ENCODE measurements at regions not wholly inside any gene's neighbourhood (a gene's known extent, or its start where the extent isn't known, plus 50 kb on each side); places are given as distances from the start of the nearest gene placed in this dataset.
A peak's percentile ranks its signal among the peaks of the same experiment; 100 is the strongest.

- POLR2A ChIA-PET (ENCODE audit: unreplicated experiment) = no interaction called here
- Histone ChIP-seq H3K9me3 (ENCODE audit: insufficient read depth, low read depth) (no peaks in the 10 kb centered on the region), H2AFZ (no peak overlapping the region), H3K27ac (no peak overlapping the region), H3F3A (ENCODE audit: insufficient read depth, low read depth) (peaks cover 4% of the 10 kb centered on the region; the same call in 1 of the 2 replicates), H4K20me1 (ENCODE audit: insufficient read depth) (no peaks in the 10 kb centered on the region), H3K4me2 (no peak overlapping the region), H3K4me1 (replicated peaks; ENCODE audit: insufficient read depth) (peaks cover 19% of the 10 kb centered on the region), H3K4me3 (no peak overlapping the region), H3K9me2 (ENCODE audit: insufficient read depth) (no peaks in the 10 kb centered on the region), H3K36me3 (ENCODE audit: low read depth) (no peaks in the 10 kb centered on the region), H3K27me3 (ENCODE audit: insufficient read depth, low read depth) (no peaks in the 10 kb centered on the region), H3K79me2 (ENCODE audit: low read depth) (no peaks in the 10 kb centered on the region)
- TF ChIP-seq EZH2 (IDR thresholded peaks at IDR 0.05; ENCODE audit: low read depth) (no peak), CTCF (conservative IDR thresholded peaks at IDR 0.05) (no peak)
- CTCF ChIA-PET = no interaction called here
- no peak for DNase-seq
- intact Hi-C loops (cut with micrococcal nuclease; ENCODE audit: unreplicated experiment) = no loop called here
- no TSS peak for BruUV-seq (replicated peaks)
Observed at GRCh38 chr7:13060173-13060572, 372.7 kb downstream of the ARL4A start.

GRCh38 chr7:13061115-13061514 lies 373.7 kb downstream of the ARL4A start:
- Histone ChIP-seq H3K27ac (no peak overlapping the region), H3K4me3 (no peak overlapping the region), H3K4me2 (peak overlapping the region; percentile 52), H3K79me2 (ENCODE audit: low read depth) (no peaks in the 10 kb centered on the region), H4K20me1 (ENCODE audit: insufficient read depth) (no peaks in the 10 kb centered on the region), H2AFZ (0 out of 2 replicates have a peak overlapping the region, but pooled peaks have one; percentile 1), H3K9me3 (ENCODE audit: insufficient read depth, low read depth) (no peaks in the 10 kb centered on the region), H3K27me3 (ENCODE audit: insufficient read depth, low read depth) (no peaks in the 10 kb centered on the region), H3K9me2 (ENCODE audit: insufficient read depth) (no peaks in the 10 kb centered on the region), H3F3A (ENCODE audit: insufficient read depth, low read depth) (peaks cover 4% of the 10 kb centered on the region; the same call in 1 of the 2 replicates), H3K36me3 (ENCODE audit: low read depth) (no peaks in the 10 kb centered on the region), H3K4me1 (replicated peaks; ENCODE audit: insufficient read depth) (peaks cover 16% of the 10 kb centered on the region)
- ChIA-PET POLR2A (ENCODE audit: unreplicated experiment) (no interaction called here), CTCF (no interaction called here)
- no TSS peak for BruUV-seq (replicated peaks)
- TF ChIP-seq EZH2 (IDR thresholded peaks at IDR 0.05; ENCODE audit: low read depth) = no peak
- TF ChIP-seq CTCF (conservative IDR thresholded peaks at IDR 0.05) = no peak
- intact Hi-C loops (cut with micrococcal nuclease; ENCODE audit: unreplicated experiment) = no loop called here
- DNase-seq = peak in 1 of 2 experiments; percentile 74

GRCh38 chr7:13062631-13063030 lies 375.2 kb downstream of the ARL4A start:
- Histone ChIP-seq H3K9me3 (ENCODE audit: insufficient read depth, low read depth) (no peaks in the 10 kb centered on the region), H2AFZ (no peak overlapping the region), H3K4me1 (replicated peaks; ENCODE audit: insufficient read depth) (peaks cover 16% of the 10 kb centered on the region), H3F3A (ENCODE audit: insufficient read depth, low read depth) (peaks cover 4% of the 10 kb centered on the region; the same call in 1 of the 2 replicates), H3K79me2 (ENCODE audit: low read depth) (no peaks in the 10 kb centered on the region), H3K27ac (no peak overlapping the region), H3K4me2 (no peak overlapping the region), H3K9me2 (ENCODE audit: insufficient read depth) (no peaks in the 10 kb centered on the region), H3K4me3 (no peak overlapping the region), H3K36me3 (ENCODE audit: low read depth) (no peaks in the 10 kb centered on the region), H3K27me3 (ENCODE audit: insufficient read depth, low read depth) (no peaks in the 10 kb centered on the region), H4K20me1 (ENCODE audit: insufficient read depth) (no peaks in the 10 kb centered on the region)
- ChIA-PET CTCF (no interaction called here), POLR2A (ENCODE audit: unreplicated experiment) (no interaction called here)
- intact Hi-C loops (cut with micrococcal nuclease; ENCODE audit: unreplicated experiment) = no loop called here
- TF ChIP-seq CTCF (conservative IDR thresholded peaks at IDR 0.05) (no peak), EZH2 (IDR thresholded peaks at IDR 0.05; ENCODE audit: low read depth) (no peak)
- no peak for DNase-seq
- no TSS peak for BruUV-seq (replicated peaks)

All from PC-9 (cell line).